A172 (cell line): ENCODE measurements at regions not wholly inside any gene's neighbourhood (a gene's known extent, or its start where the extent isn't known, plus 50 kb on each side); places are given as distances from the start of the nearest gene placed in this dataset.

Experiments
- DNase-seq: peaks from one replicate; pipeline ENCODE4 v3.0.0-alpha.2; 2015; ENCODE audit warnings: low spot score

DNA sequence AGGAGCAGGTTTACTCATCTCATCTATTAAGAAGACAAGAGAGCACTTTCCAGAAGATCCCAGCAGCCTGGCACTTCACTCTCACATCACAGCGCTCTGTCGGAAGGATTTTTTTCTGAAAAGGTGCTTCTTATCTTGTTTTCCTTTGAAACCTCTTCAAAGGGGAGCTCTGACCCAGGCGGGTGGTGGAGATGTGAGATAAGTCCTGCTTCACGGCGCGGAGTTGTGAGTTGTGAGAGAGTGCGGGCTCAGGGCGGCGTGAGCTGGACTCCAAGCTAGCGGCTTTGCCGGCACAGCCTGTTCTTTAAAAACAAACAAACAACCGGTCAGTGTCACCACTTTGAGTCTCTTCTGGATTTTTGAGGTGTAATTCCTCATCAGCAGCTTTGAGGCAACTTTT, 169.0 kb upstream of the ARGLU1 start:
- DNase-seq = no peak

DNA sequence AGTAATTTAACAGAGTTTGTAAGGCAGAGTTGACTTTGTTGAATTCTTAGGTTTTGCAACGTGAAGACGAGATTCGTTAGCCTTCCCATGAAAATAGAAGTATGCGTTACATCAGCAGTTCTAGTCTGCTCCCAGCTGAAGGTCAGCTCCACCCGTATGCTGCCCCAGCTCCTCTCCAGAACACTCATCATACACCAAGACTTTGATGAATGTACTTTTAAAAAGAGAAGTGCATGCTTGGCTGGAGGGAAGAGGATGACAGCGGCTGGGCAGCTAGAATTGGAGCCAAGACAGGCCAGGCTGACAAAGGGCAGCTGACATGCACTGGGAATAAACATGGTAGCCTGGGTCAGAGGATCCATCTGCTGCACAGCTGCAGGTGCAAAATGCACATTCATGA, 166.3 kb upstream of the ARGLU1 start:
- DNase-seq = no peak

DNA sequence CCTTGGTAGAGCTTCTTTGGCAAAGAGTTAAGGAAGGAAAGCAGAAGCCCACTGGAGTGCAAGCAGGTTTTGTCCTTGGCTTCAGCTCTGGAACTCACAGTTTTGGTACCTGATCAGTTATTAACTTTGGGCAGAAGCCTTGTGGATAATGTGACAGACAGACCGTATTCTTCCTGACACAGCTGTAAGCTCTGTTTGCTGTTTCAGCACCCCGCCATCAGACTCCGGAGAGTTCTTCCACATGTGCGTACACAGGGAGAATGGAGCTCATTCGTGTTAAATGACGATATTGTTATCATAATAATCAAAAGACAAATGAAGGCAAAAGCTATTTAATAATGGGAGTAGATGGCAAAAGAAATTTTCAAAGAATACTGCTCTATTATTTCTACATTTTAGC, 155.1 kb upstream of the ARGLU1 start:
- DNase-seq = no peak

DNA sequence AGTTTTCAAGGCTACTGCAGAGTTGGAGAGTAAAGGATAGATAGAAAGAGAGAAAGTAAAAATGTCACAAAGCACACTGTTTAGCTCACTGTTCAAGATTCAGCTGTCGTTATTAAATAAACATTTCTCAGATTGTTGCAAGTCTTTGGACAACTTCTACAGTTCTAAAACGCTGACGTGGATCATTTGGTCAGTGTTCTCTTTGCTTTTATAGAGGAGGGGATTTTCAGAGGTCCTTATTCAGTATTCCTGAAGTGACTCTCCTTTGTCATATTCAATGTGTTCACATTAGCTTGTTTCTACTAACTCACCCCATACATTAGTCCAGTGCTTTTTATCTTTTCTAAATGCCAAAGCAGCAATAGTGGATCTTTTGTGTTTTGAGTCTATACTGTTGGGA, 154.7 kb upstream of the ARGLU1 start:
- DNase-seq = no peak

DNA sequence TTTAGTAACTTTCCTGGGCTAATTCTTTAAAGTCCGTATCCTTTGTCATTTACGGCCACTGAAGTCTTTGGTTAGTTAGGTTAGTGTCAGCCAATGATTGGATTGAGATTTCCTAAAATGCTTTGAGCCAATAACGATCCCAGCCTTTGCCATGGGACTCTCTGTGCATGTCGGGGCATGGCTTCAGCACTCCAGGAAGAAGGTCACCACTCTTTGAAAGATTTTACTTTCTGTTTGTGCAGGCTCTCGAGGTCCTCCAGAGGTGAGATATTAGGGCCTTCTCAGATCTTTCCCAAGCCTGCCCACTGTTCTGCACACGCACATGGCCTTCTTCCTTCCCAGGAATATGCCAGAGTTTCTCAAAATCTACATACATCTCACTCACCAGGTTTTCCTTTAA, 153.7 kb upstream of the ARGLU1 start:
- no peak for DNase-seq

DNA sequence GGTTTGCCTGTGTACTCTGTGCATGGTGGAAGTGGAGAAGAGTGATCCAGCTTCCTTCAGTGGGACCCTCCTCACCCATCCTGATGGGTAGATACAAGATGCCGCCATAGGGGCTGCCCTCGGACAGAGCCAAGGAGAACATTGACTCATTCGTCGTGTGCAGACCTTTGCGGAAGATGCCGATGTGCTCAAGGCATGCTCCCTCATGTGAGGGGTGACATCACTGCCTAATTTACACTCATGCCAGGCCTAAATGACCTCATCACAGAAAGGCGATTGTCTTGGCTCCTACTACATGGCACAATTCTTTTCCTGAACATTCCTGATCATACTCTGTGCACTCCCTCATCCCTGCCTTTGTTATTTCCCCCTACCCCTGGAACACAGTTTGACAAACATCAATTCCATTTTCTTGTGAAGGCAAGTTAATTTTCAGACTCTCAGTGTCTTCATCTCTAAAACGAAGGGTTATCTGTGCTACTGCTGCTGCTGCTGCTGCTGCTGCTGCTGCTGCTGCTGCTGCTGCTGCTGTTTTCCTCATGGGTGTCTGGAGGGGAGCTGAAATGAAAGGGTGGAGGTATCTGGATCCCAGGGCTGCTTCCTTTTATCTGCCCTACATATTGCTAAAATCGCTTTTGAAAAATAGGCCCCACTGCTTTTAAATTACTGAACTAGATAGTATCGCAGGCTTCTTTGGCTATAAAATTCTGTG, 146.5 kb upstream of the ARGLU1 start:
- DNase-seq = no peak

DNA sequence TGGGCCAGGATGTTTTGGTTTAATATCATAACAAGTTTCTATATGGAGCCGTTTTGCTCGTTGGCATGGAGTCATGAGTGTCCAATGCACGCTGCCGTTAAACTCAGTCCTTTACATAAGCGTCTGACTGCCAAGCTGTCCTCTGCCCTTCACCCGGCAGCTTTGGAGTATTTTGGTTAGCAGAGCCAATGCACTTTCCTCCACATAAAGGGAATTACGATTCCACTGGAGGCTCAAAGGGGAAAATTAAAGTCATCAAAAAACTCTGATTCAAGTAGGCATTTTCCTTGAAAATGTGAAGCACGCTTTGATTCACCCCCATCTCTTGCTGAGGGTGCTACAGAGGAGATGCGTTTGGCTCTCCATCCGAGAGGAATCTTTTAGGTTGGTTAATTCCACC, 144.4 kb upstream of the ARGLU1 start:
- DNase-seq = no peak

DNA sequence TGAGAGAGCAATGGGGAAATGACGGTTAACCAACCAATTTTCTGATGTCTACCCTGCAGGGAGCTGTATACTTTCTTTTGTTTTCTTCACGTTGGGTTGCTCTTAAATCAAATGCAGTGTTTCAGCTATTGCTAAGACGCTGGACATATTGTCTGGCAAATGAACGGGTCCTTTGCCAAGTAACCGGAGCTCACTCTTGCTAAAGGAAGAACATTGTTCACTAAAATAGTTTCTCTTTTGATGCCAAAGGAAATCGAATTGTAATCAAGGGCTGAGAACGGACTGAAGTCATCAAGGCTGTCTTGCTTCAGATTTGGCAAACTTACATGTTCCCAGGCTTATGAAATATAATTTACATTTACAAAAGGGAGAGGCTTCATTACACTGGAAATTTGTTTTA, 142.3 kb upstream of the ARGLU1 start:
- DNase-seq = no peak

DNA sequence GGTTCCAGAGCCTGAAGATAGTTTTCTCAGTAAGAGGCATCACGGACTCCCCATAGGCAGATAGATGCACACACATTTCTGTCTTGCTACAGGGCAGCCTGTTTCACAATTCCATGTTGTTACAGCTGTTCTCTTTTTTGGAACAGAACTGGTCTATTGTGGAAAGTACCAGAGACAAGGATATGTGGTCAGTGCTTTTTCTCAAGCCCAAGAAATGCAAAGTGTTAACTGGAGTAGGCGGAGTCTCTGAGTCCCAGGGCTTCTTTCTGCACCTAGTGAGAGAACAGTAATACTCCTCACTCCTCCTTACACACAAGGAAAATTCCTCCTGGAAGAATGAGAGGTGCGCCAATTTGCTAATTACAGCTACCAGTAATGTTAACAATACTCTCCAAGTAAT, 141.6 kb upstream of the ARGLU1 start:
- no peak for DNase-seq

DNA sequence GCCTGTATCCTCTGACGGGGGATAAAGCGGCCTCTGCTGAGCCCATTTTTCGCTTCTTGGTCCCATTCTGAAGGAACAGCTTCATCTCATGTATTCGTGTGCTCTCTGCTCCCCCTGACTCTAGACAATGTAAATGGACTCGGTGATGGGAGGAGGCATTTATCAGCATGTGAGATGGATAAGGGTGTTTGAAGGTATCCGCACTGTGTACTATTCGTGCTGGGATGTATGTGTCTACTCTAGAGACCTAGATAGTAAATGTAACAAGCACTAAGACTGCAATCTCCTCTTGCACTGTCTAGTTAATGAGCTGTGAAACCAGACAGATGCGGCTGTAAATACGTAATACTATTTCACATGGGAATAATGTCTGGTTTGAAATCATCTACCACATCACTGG, 134.6 kb upstream of the ARGLU1 start:
- no peak for DNase-seq

DNA sequence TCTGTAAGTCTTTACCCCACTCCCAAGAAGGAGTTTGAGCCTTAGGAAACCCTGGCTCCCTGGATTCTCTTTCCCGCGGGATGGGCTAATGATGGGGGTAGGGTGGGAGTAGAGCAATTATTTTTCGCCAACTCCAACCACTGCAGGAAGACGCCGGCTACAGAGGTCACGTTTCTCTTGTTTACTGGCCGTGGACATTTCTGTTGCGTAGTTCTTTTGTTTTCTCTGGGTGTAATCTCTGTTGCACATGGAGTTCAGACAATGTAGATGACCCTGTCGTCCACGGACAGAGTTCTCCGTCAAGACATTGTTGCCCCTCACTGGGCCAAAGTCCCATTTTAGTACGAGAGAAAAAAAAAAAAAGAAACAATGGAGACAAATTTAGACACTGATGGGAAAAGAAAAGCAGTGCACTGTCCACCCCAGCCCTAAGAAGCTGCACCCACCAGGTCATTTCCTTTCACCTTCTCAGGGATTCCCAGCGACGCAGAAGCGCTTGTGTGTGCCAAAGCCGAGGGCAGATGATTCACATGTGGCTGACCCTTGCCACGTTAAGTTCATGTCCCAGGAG, 133.9 kb upstream of the ARGLU1 start:
- no peak for DNase-seq

DNA sequence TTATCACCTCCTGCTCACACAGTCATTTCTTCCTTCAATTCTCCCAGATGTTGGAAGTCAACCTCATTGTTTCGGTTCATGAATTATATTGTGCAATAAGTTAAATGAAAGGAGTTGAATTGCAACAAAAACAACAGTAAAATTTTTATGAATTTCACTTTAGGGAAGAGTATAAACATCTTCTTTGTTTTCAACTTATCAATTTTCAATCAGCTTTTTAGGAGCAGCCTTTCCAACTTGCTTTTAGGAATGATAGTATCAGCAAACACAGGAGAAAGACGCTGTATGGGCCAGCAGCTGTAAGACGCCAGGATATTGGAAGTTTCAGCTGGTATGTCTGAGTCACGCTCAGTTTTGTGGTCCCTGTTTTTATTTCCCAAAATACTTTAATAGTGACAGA, 132.5 kb upstream of the ARGLU1 start:
- DNase-seq = no peak

DNA sequence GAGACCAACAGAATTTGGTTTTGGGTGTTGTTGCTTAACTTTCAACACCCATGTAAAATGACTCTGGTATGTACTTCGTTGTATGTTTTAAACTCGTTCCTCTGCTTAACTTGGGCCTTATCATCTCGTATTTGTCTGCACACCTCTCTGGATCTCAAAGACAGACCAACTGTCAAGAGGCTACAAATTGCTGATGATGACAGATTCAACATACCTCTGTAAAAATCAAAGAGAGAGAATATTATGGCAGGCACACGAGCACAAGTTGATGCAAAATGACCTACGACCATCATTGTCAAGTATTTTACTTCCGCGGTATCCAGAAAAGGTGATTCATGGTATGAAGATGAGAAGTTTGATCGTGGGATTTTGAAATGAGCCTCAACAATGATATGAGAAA, 132.1 kb upstream of the ARGLU1 start:
- DNase-seq = no peak

DNA sequence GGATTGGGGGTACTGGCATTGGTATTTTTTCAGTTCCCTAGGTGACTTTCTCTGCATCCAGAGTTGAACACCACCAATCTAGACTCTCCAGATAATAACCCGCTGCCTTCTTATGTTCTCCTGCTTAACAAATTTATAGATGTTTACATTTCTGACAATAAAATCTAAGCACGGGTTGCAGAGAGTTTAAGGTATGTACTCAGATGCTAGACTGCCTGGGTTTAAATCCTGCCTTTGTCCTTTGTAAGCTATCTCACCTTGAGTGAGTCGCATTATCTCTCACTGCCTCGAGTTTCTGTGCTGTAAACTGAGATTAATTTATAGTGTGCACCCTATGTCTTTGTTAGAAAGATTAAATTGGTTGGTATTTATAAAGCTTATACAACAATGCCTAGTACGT, 131.4 kb upstream of the ARGLU1 start:
- DNase-seq = no peak

DNA sequence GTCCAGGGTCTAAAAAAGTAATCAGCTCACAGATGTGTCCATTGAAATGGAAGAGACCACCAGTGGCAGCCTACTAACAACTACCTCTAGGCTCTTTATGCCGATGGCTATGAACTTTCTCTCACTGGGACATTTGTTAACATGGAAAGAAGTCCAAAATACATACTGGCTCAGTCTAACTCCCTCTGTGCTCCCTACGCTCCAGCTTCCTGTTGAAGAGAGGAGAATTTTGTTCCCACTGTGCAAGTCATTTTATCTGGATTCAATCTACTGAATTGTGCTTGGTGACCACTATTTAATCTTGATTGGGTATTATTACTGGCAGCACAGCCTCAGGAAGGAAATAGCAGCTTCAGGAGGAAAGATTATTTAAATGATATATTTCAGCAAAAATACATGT, 128.8 kb upstream of the ARGLU1 start:
- DNase-seq = no peak

DNA sequence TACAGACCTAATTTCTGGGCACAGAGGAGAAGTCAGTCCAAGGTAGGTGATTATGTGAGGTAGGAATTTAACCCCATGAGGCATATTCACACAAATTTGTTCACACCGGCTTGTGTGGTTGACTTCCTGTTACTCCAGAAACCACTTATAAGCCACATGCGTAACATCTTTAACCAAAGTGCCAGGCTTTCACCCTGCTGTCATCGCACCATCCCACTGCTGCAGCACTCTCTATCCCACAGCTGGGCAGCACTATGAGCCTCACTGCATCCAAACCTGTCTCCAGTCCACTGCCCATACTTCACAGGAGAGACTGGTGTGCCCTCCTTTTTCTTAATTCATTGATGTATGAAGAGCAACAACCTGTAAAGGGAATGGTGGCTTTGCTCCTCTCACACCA, 128.2 kb upstream of the ARGLU1 start:
- DNase-seq = no peak

DNA sequence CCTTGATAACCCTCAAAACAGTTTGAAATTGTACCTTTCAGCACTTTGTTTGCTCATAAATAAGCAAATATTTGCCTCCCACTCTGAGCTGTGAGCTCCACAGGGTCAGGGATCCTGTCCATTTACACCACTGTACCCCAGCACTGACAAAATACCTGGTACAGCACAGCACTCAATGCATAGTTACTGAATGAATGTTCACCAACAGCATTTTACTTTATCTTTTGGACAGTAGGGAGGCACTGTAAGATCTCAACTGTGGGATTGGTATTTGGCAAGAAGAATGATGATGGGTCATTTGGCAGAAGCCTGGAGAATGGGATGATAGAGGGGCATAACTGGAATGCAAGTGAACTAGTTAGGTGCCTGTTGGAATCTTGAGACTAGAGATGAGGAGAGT, 127.2 kb upstream of the ARGLU1 start:
- DNase-seq = no peak

DNA sequence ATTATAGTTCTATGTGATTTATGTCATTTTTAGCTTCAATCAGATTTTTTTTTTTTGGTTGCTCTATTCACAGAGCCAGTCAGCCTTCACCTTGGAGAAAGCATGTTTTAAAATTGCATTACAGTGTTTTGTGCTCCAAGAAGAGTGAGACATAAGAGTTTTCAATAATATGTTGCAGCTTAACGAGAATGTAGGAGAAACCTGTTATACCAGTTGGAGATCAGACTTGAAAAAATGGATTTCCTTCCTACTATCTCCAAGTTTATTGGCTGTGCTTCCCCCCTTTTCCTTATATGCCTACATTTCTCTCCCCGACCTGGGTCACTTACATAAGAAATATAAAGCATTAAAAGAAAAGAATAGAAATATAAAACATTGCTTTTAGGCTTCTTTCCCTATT, 123.9 kb upstream of the ARGLU1 start:
- no peak for DNase-seq

DNA sequence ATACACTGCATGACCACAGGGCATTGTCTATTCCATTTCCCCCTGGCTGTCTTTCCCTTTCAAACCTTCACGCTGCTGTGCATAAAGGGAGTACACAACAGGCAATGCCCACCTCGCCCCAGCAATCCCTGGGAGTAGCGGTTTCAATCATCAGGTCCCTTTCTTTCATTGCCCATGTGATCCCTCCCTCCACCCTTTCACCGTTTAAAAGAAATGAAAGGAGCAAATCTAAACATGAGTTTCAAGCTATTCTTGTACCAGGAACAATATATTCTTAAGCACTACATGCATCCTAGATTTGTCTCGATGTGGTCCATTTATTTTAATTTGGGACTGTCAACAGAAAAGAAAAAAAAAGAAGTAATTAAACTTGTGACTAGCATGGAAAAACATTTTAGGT, 123.4 kb upstream of the ARGLU1 start:
- DNase-seq = no peak

DNA sequence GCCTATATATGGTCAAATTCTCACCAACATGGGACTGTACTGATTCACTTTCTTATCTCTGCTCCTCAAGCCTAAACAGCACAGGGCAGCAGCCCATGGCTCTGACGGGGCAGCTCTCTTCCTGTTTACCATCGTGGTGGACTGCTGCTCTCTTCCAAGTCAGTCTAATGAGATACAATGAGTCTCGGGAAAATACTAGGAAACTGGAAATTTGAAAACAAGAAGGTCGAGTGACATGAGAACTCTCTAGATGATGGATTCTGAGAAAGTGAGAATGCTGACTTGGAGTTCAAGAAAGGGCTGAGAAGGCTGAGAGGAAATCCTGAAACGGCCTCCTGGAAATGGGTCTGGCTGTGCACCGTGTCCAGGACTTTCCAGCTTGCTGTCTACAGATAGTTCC, 122.8 kb upstream of the ARGLU1 start:
- DNase-seq = no peak

DNA sequence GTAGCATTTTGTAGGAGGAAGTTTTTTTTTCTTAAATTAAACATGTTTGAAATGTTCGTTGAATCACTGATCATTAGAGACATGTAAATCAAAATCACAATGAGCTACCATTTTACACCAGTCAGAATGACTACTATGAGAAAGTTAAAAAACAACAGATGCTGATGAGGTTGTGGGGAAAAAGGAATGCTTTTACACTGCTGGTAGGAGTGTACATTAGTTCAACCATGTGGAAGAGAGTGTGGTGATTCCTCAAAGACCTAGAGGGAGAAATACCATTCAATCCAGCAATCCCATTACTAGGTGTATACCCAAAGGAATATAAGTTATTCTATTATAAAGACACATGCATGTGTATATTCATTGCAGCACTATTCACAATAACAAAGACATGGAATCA, 122.0 kb upstream of the ARGLU1 start:
- DNase-seq = no peak

DNA sequence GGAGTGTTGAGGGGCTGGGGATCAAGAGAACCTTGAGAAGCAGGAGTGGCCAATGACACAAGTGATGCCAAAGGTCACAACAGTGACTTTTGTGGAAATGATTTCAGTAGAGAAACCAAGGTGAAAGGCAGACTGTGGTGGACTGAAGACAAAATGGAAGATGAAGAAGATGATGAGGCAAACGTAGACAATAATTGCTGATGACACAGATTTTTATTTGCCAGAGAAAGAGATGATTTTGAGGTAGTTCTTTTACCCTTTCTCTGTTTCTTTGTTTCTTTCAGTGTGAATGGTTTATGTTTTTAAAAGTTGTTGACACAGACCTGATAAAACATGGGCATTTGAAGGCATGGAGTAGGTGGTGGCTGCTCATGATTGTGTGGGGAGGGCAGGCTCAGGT, 121.0 kb upstream of the ARGLU1 start:
- no peak for DNase-seq

DNA sequence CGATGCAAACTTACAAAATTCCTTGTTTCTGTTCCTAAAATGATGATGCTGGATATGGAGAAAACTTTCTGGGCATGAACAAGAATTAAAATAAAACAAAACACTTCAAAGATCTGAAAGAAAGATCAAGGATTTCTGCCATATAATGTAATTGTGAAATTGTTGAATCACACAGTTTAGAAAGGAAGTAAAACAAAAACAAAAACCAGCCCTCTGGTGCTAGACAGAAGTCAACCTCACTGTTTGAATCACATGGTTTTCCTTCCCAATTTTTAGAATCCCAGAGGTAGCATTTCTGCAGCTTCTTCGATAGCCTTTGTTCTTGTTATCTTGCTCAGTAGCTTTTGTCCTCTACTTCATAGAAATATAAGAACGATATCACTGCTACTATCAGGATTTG, 118.2 kb upstream of the ARGLU1 start:
- no peak for DNase-seq

DNA sequence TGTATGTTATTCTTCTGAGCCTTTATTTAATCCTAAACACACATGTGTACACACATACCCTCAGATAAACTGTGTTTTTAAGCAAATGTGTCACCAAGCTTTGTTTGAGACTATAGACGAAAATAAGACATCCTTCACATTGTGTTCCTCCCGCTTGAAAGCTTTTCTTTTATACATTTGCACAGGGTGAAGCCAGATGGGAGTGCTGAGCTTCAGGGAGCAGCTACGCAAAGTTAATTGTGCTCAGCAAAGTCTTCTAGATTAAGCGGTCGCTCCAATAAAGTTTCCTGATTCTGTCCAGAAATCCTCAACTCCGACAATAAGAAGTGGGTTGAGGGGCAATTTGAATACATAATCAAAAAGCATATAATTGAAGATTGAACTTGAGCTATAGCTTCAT, 117.2 kb upstream of the ARGLU1 start:
- no peak for DNase-seq
